Stimulated activated CD4-positive, alpha-beta T cell treated with anti-CD3 and anti-CD28 coated beads, Interleukin-15, amount 100 ng/mL, for 48 hours (primary cell): ENCODE measurements at regions not wholly inside any gene's neighbourhood (a gene's known extent, or its start where the extent isn't known, plus 50 kb on each side); places are given as distances from the start of the nearest gene placed in this dataset.

Experiments
- DNase-seq, 2 donors: peaks; one replicate each; pipeline ENCODE4 v3.0.0-alpha.2; 2020; ENCODE audit warnings: low read depth in 2 of 2

GRCh38 chr1:232249861-232250777 is 379.8 kb downstream of the SIPA1L2 start:
- no peak for DNase-seq

GRCh38 chr1:232249339-232249738 is 380.6 kb downstream of the SIPA1L2 start:
- DNase-seq, result no peak

GRCh38 chr1:232248276-232248820 is 381.6 kb downstream of the SIPA1L2 start:
- no peak for DNase-seq

GRCh38 chr1:232247669-232248068 is 382.3 kb downstream of the SIPA1L2 start:
- no peak for DNase-seq

GRCh38 chr1:232244426-232244825 is 385.5 kb downstream of the SIPA1L2 start:
- DNase-seq, result no peak

GRCh38 chr1:232239998-232240397 is 389.9 kb downstream of the SIPA1L2 start:
- DNase-seq, result no peak

- DNase-seq, result no peak
Measured at GRCh38 chr1:232239522-232239921, 390.4 kb downstream of the SIPA1L2 start.

- no peak for DNase-seq
Measured at GRCh38 chr1:232238009-232238408, 391.9 kb downstream of the SIPA1L2 start.

GRCh38 chr1:232227306-232227705 is 402.6 kb downstream of the SIPA1L2 start:
- DNase-seq, result no peak

- DNase-seq, result no peak
Measured at GRCh38 chr1:232226197-232226712, 403.7 kb downstream of the SIPA1L2 start.

GRCh38 chr1:232225336-232226131 is 404.4 kb downstream of the SIPA1L2 start:
- DNase-seq, result no peak

GRCh38 chr1:232223887-232224286 is 406.0 kb downstream of the SIPA1L2 start:
- no peak for DNase-seq

GRCh38 chr1:232223183-232223708 is 406.7 kb downstream of the SIPA1L2 start:
- DNase-seq, result no peak

- DNase-seq, result no peak
Measured at GRCh38 chr1:232222614-232223013, 407.3 kb downstream of the SIPA1L2 start.

- DNase-seq, result no peak
Measured at GRCh38 chr1:232221802-232222499, 408.0 kb downstream of the SIPA1L2 start.

GRCh38 chr1:232218955-232219865 is 410.7 kb downstream of the SIPA1L2 start:
- no peak for DNase-seq

- DNase-seq, result no peak
Measured at GRCh38 chr1:232213928-232214327, 416.0 kb downstream of the SIPA1L2 start.

- DNase-seq, result no peak
Measured at GRCh38 chr1:232212253-232212652, 417.7 kb downstream of the SIPA1L2 start.

GRCh38 chr1:232211149-232211548 is 418.8 kb downstream of the SIPA1L2 start:
- no peak for DNase-seq

GRCh38 chr1:232209357-232209756 is 420.6 kb downstream of the SIPA1L2 start:
- no peak for DNase-seq
